Muscle layer of colon (tissue), 2 donors: ENCODE measurements at regions not wholly inside any gene's neighbourhood (a gene's known extent, or its start where the extent isn't known, plus 50 kb on each side); places are given as distances from the start of the nearest gene placed in this dataset.
"Not testable (repeated sequence)": the region's sequence is repeated elsewhere in the genome, so short reads cannot be mapped to it uniquely, and the experiment has no call there.

Source experiments
- H3K27ac ChIP-seq: one replicate; pipeline ENCODE4 v1.7.0; 2013; ENCODE audit warnings: low read depth, mild to moderate bottlenecking, low read length, moderate library complexity
- H3K27me3 ChIP-seq, 2 donors: one replicate each; pipeline ENCODE4 v1.7.0; 2013; ENCODE audit warnings: low read length in 2 of 2, mild to moderate bottlenecking in 2 of 2; ENCODE audit not compliant: insufficient read depth in 2 of 2, control insufficient read depth in 1 of 2
- H3K36me3 ChIP-seq: one replicate; pipeline ENCODE4 v1.7.0; 2013; ENCODE audit warnings: mild to moderate bottlenecking, low read length; ENCODE audit not compliant: insufficient read depth
- H3K4me1 ChIP-seq: one replicate; pipeline ENCODE4 v1.7.0; 2013; ENCODE audit warnings: mild to moderate bottlenecking, low read length; ENCODE audit not compliant: insufficient read depth
- H3K4me3 ChIP-seq, 2 donors: one replicate each; pipeline ENCODE4 v1.7.0; 2013; ENCODE audit warnings: low read length in 2 of 2, low read depth in 1 of 2, mild to moderate bottlenecking in 1 of 2, moderate library complexity in 1 of 2
- H3K9ac ChIP-seq: one replicate; pipeline ENCODE4 v1.7.0; 2013; ENCODE audit warnings: low read length
- H3K9me3 ChIP-seq: one replicate; pipeline ENCODE4 v1.7.0; 2013; ENCODE audit warnings: mild to moderate bottlenecking, low read length
- donor health status: abdominal sarcoma.
- donor health status: Adenocarcinoma of cecum.

- H3K9me3 ChIP-seq: no peaks in the 10 kb centered on the region
- H3K27ac ChIP-seq: no peak overlapping the region
- no peak overlapping the region for H3K9ac ChIP-seq
- no peaks in the 10 kb centered on the region for H3K36me3 ChIP-seq
- no peaks in the 10 kb centered on the region for H3K27me3 ChIP-seq
- H3K4me1 ChIP-seq: no peaks in the 10 kb centered on the region
- no peak overlapping the region for H3K4me3 ChIP-seq
Observed at GRCh38 chr2:95760806-95761525, 169.2 kb downstream of the TRIM43 start.

- no peaks in the 10 kb centered on the region for H3K9me3 ChIP-seq
- no peaks in the 10 kb centered on the region for H3K4me1 ChIP-seq
- no peak overlapping the region for H3K27ac ChIP-seq
- no peaks in the 10 kb centered on the region for H3K27me3 ChIP-seq
- H3K36me3 ChIP-seq: no peaks in the 10 kb centered on the region
- H3K4me3 ChIP-seq: no peak overlapping the region
- H3K9ac ChIP-seq: no peak overlapping the region
Observed at GRCh38 chr2:95761556-95761955, 169.8 kb downstream of the TRIM43 start.

GRCh38 chr2:95762023-95763021, 170.5 kb downstream of the TRIM43 start:
- not testable (repeated sequence) for H3K4me3 ChIP-seq, H3K4me1 ChIP-seq, H3K9me3 ChIP-seq, H3K9ac ChIP-seq, H3K27ac ChIP-seq, H3K36me3 ChIP-seq, H3K27me3 ChIP-seq

GRCh38 chr2:95763074-95763473, 171.3 kb downstream of the TRIM43 start:
- H3K4me1 ChIP-seq, H3K4me3 ChIP-seq, H3K9me3 ChIP-seq, H3K9ac ChIP-seq, H3K27ac ChIP-seq, H3K36me3 ChIP-seq, H3K27me3 ChIP-seq: not testable (repeated sequence)

- H3K4me1 ChIP-seq, H3K27me3 ChIP-seq, H3K27ac ChIP-seq, H3K9ac ChIP-seq, H3K4me3 ChIP-seq, H3K9me3 ChIP-seq, H3K36me3 ChIP-seq: not testable (repeated sequence)
Observed at GRCh38 chr2:95764966-95765365, 173.2 kb downstream of the TRIM43 start.

- not testable (repeated sequence) for H3K36me3 ChIP-seq, H3K27me3 ChIP-seq, H3K9me3 ChIP-seq, H3K27ac ChIP-seq, H3K4me3 ChIP-seq, H3K4me1 ChIP-seq, H3K9ac ChIP-seq
Observed at GRCh38 chr2:95765925-95766910, 174.4 kb downstream of the TRIM43 start.

- not testable (repeated sequence) for H3K27ac ChIP-seq, H3K36me3 ChIP-seq, H3K4me3 ChIP-seq, H3K4me1 ChIP-seq, H3K27me3 ChIP-seq, H3K9me3 ChIP-seq, H3K9ac ChIP-seq
Observed at GRCh38 chr2:95767531-95767930, 175.7 kb downstream of the TRIM43 start.

GRCh38 chr2:95767950-95768349, 176.1 kb downstream of the TRIM43 start:
- H3K4me3 ChIP-seq, H3K9me3 ChIP-seq, H3K27ac ChIP-seq, H3K4me1 ChIP-seq, H3K9ac ChIP-seq, H3K27me3 ChIP-seq, H3K36me3 ChIP-seq: not testable (repeated sequence)

- H3K36me3 ChIP-seq, H3K27ac ChIP-seq, H3K4me3 ChIP-seq, H3K9ac ChIP-seq, H3K4me1 ChIP-seq, H3K27me3 ChIP-seq, H3K9me3 ChIP-seq: not testable (repeated sequence)
Observed at GRCh38 chr2:95769256-95769655, 177.5 kb downstream of the TRIM43 start.

- H3K27ac ChIP-seq, H3K9ac ChIP-seq, H3K27me3 ChIP-seq, H3K36me3 ChIP-seq, H3K9me3 ChIP-seq, H3K4me1 ChIP-seq, H3K4me3 ChIP-seq: not testable (repeated sequence)
Observed at GRCh38 chr2:95770726-95771125, 178.9 kb downstream of the TRIM43 start.
